SK-N-SH treated with all-trans-retinoic acid at 6 μM for 48 hours (cell line): ENCODE measurements at regions not wholly inside any gene's neighbourhood (a gene's known extent, or its start where the extent isn't known, plus 50 kb on each side); places are given as distances from the start of the nearest gene placed in this dataset.
"Not testable (repeated sequence)": the region's sequence is repeated elsewhere in the genome, so short reads cannot be mapped to it uniquely, and the experiment has no call there.

Experiments used
- ATAC-seq: fragments of 200-7000 bp; cut with Tn5 transposase; 3 replicates; pipeline ENCODE4 v1.9.1; 2020; ENCODE audit warnings: mild to moderate bottlenecking, moderate library complexity
- ARNTL ChIP-seq: fragments of 450-650 bp; formaldehyde crosslinking; IDR thresholded peaks from 2 replicates; pipeline ENCODE4 v1.5.0; 2020; ENCODE audit warnings: low read depth, mild to moderate bottlenecking, moderate library complexity, borderline replicate concordance
- BACH2 ChIP-seq: fragments of 250-450 bp; sonication (Bioruptor Pico); IDR thresholded peaks from 2 replicates; pipeline ENCODE4 v1.9.0; 2021; ENCODE audit warnings: mild to moderate bottlenecking, borderline replicate concordance
- ESRRG ChIP-seq: fragments of 250-450 bp; sonication (Bioruptor Pico); IDR thresholded peaks from 2 replicates; pipeline ENCODE4 v1.6.1; 2021; ENCODE audit warnings: mild to moderate bottlenecking
- ISL1 ChIP-seq: fragments of 250-450 bp; sonication (Bioruptor Pico); IDR thresholded peaks from 2 replicates; pipeline ENCODE4 v2.1.2; 2022; ENCODE audit warnings: mild to moderate bottlenecking, moderate library complexity
- OSR1 ChIP-seq: fragments of 250-450 bp; sonication (Bioruptor Pico); IDR thresholded peaks from 2 replicates; pipeline ENCODE4 v1.8.0; 2022; ENCODE audit warnings: moderate library complexity, mild to moderate bottlenecking, inconsistent platforms
- RARB ChIP-seq: fragments of 250-450 bp; sonication (Bioruptor Pico); IDR thresholded peaks from 2 replicates; pipeline ENCODE4 v1.8.0; 2021; ENCODE audit warnings: mild to moderate bottlenecking, moderate library complexity
- SNAI2 ChIP-seq: fragments of 250-450 bp; sonication (Bioruptor Pico); IDR thresholded peaks from 2 replicates; pipeline ENCODE4 v1.5.0; 2020; ENCODE audit warnings: mild to moderate bottlenecking, moderate library complexity
- TCF4 ChIP-seq: fragments of 250-450 bp; sonication (Bioruptor Pico); IDR thresholded peaks from 2 replicates; pipeline ENCODE4 v1.8.0; 2021; ENCODE audit warnings: mild to moderate bottlenecking, moderate library complexity, borderline replicate concordance
- ZC3H10 ChIP-seq: fragments of 250-450 bp; sonication (Bioruptor Pico); IDR thresholded peaks from 2 replicates; pipeline ENCODE4 v1.5.1; 2021; ENCODE audit warnings: mild to moderate bottlenecking, moderate library complexity
- ZFP3 ChIP-seq: fragments of 250-450 bp; sonication (Bioruptor Pico); IDR thresholded peaks from 2 replicates; pipeline ENCODE4 v1.5.0; 2020; ENCODE audit warnings: mild to moderate bottlenecking, moderate library complexity
- ZFP30 ChIP-seq: fragments of 450-650 bp; formaldehyde crosslinking; IDR thresholded peaks from 2 replicates; pipeline ENCODE4 v1.5.0; 2022; ENCODE audit warnings: mild to moderate bottlenecking, moderate library complexity
- ZNF8 ChIP-seq: fragments of 450-650 bp; formaldehyde crosslinking; IDR thresholded peaks from 2 replicates; pipeline ENCODE4 v1.5.0; 2020; ENCODE audit warnings: mild to moderate bottlenecking, moderate library complexity
- TF ChIP-seq, protein P1 (sequence below): fragments of 250-450 bp; sonication (Bioruptor Pico); IDR thresholded peaks from 2 replicates; pipeline ENCODE4 v1.5.0; 2020; ENCODE audit warnings: mild to moderate bottlenecking, moderate library complexity
- TF ChIP-seq, protein P2 (sequence below): fragments of 250-450 bp; sonication (Bioruptor Pico); IDR thresholded peaks from 2 replicates; pipeline ENCODE4 v1.8.0; 2020; ENCODE audit warnings: mild to moderate bottlenecking, moderate library complexity, borderline replicate concordance
- TF ChIP-seq, protein P3 (sequence below): fragments of 250-450 bp; sonication (Bioruptor Pico); IDR thresholded peaks from 2 replicates; pipeline ENCODE4 v1.5.1; 2021; ENCODE audit warnings: mild to moderate bottlenecking, moderate library complexity
- TF ChIP-seq, protein P4 (sequence below): fragments of 250-450 bp; sonication (Bioruptor Pico); IDR thresholded peaks from 2 replicates; pipeline ENCODE4 v1.5.1; 2020; ENCODE audit warnings: low read depth, mild to moderate bottlenecking, moderate library complexity

DNA sequence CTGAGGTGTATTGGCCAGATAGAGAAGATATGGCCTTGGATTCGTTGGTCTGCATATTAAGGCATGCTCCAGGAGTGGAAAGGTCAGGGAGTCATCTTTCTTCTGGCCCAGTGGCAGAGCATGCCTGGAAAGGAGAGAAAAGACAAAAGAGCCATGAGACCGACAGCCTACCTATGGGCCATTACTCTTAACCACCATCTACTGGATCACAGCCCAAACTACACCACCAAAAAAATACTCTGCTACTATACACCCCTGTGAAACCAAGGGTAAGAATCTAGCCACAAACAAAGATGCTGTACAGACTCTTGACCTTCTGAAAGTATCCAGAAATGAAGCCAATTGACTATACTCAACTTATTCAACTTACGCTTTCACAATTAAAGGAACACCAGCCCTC lies 96.1 kb upstream of the PLSCR5 start:
- no peak for TF ChIP-seq RARB
- no peak for TF ChIP-seq OSR1
- no peak for TF ChIP-seq ZNF8 (CRISPR knock-in tag)
- no peak for TF ChIP-seq ESRRG (CRISPR knock-in tag)
- TF ChIP-seq, protein P1, sequence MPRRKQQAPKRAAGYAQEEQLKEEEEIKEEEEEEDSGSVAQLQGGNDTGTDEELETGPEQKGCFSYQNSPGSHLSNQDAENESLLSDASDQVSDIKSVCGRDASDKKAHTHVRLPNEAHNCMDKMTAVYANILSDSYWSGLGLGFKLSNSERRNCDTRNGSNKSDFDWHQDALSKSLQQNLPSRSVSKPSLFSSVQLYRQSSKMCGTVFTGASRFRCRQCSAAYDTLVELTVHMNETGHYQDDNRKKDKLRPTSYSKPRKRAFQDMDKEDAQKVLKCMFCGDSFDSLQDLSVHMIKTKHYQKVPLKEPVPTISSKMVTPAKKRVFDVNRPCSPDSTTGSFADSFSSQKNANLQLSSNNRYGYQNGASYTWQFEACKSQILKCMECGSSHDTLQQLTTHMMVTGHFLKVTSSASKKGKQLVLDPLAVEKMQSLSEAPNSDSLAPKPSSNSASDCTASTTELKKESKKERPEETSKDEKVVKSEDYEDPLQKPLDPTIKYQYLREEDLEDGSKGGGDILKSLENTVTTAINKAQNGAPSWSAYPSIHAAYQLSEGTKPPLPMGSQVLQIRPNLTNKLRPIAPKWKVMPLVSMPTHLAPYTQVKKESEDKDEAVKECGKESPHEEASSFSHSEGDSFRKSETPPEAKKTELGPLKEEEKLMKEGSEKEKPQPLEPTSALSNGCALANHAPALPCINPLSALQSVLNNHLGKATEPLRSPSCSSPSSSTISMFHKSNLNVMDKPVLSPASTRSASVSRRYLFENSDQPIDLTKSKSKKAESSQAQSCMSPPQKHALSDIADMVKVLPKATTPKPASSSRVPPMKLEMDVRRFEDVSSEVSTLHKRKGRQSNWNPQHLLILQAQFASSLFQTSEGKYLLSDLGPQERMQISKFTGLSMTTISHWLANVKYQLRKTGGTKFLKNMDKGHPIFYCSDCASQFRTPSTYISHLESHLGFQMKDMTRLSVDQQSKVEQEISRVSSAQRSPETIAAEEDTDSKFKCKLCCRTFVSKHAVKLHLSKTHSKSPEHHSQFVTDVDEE: no peak
- TF ChIP-seq, protein P2, sequence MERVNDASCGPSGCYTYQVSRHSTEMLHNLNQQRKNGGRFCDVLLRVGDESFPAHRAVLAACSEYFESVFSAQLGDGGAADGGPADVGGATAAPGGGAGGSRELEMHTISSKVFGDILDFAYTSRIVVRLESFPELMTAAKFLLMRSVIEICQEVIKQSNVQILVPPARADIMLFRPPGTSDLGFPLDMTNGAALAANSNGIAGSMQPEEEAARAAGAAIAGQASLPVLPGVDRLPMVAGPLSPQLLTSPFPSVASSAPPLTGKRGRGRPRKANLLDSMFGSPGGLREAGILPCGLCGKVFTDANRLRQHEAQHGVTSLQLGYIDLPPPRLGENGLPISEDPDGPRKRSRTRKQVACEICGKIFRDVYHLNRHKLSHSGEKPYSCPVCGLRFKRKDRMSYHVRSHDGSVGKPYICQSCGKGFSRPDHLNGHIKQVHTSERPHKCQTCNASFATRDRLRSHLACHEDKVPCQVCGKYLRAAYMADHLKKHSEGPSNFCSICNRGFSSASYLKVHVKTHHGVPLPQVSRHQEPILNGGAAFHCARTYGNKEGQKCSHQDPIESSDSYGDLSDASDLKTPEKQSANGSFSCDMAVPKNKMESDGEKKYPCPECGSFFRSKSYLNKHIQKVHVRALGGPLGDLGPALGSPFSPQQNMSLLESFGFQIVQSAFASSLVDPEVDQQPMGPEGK (CRISPR knock-in tag): no peak
- TF ChIP-seq TCF4 (CRISPR knock-in tag): no peak
- TF ChIP-seq, all 23 proteins: peak for 0
- no peak for ATAC-seq

DNA sequence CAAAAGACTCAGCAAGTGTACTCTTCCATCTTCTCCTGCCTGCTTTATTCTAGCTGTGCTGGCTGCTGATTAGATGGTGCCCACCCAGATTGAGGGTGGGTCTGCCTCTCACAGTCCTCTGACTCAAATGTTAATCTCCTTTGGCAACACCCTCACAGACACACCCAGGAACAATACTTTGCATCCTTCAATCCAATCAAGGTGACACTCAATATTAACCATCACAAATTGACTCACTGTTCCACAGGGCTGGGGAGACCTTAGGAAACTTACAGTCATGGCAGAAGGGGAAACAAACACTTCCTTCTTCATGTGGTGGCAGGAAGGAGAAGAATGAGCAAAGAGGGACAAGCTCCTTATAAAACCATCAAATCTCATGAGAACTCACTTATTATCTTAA lies 94.9 kb upstream of the PLSCR5 start:
- not testable (repeated sequence) for ATAC-seq

DNA sequence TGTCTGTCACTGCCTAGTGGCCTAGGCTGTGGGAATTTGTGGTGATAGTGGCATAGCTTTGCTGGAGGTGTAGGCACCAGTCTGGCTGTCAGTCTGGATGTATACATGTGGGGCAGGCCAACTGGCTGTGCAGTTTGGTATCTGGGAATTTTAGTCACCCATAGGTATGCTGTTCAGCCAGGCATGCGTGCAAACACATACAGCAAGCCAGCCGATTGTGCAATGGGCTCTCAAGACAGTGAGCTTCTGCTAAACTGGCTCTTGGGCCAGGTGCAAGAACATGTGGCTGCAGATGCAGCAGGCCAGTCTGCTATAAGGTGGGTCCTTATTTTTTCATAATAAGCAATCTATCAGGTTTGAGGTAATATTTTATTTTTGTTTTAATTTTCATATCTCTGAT lies 87.1 kb upstream of the PLSCR5 start:
- TF ChIP-seq RARB: no peak
- TF ChIP-seq, protein P1: no peak
- TF ChIP-seq SNAI2: no peak
- no peak for TF ChIP-seq ZFP30 (CRISPR knock-in tag)
- no peak for TF ChIP-seq ISL1 (CRISPR knock-in tag)
- TF ChIP-seq ZFP3 (CRISPR knock-in tag): no peak
- no peak for TF ChIP-seq ZC3H10 (CRISPR knock-in tag)
- TF ChIP-seq ARNTL (CRISPR knock-in tag): no peak
- no peak for TF ChIP-seq ESRRG (CRISPR knock-in tag)
- TF ChIP-seq, protein P3, sequence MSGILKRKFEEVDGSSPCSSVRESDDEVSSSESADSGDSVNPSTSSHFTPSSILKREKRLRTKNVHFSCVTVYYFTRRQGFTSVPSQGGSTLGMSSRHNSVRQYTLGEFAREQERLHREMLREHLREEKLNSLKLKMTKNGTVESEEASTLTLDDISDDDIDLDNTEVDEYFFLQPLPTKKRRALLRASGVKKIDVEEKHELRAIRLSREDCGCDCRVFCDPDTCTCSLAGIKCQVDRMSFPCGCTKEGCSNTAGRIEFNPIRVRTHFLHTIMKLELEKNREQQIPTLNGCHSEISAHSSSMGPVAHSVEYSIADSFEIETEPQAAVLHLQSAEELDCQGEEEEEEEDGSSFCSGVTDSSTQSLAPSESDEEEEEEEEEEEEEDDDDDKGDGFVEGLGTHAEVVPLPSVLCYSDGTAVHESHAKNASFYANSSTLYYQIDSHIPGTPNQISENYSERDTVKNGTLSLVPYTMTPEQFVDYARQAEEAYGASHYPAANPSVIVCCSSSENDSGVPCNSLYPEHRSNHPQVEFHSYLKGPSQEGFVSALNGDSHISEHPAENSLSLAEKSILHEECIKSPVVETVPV (CRISPR knock-in tag): no peak
- no peak for TF ChIP-seq ZNF8 (CRISPR knock-in tag)
- TF ChIP-seq, protein P4, sequence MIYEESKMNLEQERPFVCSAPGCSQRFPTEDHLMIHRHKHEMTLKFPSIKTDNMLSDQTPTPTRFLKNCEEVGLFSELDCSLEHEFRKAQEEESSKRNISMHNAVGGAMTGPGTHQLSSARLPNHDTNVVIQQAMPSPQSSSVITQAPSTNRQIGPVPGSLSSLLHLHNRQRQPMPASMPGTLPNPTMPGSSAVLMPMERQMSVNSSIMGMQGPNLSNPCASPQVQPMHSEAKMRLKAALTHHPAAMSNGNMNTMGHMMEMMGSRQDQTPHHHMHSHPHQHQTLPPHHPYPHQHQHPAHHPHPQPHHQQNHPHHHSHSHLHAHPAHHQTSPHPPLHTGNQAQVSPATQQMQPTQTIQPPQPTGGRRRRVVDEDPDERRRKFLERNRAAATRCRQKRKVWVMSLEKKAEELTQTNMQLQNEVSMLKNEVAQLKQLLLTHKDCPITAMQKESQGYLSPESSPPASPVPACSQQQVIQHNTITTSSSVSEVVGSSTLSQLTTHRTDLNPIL (CRISPR knock-in tag): no peak
- TF ChIP-seq, protein P2 (CRISPR knock-in tag): no peak
- no peak for TF ChIP-seq BACH2
- TF ChIP-seq OSR1: no peak
- no peak for ATAC-seq
